Stimulated activated CD4-positive, alpha-beta T cell treated with anti-CD3 and anti-CD28 coated beads, TNF-alpha, amount 100 ng/mL, for 48 hours (primary cell): ENCODE measurements at regions not wholly inside any gene's neighbourhood (a gene's known extent, or its start where the extent isn't known, plus 50 kb on each side); places are given as distances from the start of the nearest gene placed in this dataset.
"Not testable (repeated sequence)": the region's sequence is repeated elsewhere in the genome, so short reads cannot be mapped to it uniquely, and the experiment has no call there.

Source experiments
- DNase-seq, 3 donors: peaks; one replicate each; pipeline ENCODE4 v3.0.0-alpha.2; 2020; ENCODE audit warnings: low read depth in 3 of 3

DNA sequence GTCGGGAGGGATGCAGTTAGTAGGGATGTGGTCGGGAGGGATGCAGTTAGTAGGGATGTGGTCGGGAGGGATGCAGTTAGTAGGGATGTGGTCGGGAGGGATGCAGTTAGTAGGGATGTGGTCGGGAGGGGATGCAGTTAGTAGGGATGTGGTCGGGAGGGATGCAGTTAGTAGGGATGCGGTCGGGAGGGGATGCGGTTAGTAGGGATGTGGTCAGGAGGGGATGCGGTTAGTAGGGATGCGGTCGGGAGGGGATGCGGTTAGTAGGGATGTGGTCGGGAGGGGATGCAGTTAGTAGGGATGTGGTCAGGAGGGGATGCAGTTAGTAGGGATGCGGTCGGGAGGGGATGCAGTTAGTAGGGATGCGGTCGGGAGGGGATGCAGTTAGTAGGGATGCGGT is 96.2 kb downstream of the BDH1 start:
- not testable (repeated sequence) for DNase-seq

DNA sequence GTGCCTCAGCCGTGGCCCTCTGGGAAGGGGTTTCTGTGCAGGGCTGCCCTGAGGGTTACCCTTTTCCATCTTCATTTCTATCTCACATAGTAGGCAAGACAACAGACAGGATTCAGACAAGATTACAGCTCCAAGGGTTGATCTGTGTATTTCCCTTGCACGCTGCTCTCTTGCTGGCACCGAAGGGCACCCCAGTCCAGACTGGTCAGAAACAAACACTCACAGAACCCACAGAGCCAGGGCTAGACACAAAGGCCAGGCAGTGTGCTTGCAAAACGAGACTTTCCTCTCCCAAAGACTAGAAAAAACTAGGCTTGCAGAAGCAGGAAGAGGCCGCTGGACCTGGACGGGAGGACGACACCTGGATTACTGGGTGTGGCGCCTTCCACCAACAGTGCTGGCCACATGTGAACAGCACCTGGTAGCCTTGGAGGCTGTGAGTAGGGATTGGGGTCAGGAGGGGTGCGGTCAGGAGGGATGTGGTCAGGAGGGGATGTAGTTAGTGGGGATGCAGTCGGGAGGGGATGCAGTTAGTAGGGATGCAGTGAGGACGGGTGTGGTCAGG is 96.8 kb downstream of the BDH1 start:
- no peak for DNase-seq

DNA sequence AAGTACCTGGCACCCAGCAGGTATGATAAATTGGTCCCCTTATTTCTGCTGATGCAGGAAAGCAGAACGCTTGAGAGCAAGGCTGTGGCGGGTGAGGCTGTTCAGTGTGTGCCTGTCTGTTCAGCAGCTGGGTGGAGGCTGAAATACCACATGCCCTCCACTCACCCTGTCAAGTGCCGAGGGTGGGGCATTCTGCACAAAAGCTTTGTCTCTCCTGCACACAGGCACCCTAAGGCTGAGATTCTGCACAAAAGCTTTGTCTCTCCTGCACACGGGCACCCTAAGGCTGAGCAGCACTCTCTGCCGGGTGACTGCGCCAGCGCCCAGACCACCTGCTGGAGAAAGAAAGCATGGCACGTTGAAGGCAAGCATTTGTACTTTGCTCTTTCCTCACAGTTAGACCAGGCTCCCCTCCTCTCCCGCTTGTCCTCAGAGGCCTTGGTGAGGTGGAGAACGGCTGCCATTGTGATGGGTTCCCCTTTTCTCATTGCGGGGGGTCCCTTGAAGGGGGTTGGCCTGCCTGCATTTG is 97.5 kb downstream of the BDH1 start:
- peak in 2 of 3 donors; percentile 22 to 24 for DNase-seq

DNA sequence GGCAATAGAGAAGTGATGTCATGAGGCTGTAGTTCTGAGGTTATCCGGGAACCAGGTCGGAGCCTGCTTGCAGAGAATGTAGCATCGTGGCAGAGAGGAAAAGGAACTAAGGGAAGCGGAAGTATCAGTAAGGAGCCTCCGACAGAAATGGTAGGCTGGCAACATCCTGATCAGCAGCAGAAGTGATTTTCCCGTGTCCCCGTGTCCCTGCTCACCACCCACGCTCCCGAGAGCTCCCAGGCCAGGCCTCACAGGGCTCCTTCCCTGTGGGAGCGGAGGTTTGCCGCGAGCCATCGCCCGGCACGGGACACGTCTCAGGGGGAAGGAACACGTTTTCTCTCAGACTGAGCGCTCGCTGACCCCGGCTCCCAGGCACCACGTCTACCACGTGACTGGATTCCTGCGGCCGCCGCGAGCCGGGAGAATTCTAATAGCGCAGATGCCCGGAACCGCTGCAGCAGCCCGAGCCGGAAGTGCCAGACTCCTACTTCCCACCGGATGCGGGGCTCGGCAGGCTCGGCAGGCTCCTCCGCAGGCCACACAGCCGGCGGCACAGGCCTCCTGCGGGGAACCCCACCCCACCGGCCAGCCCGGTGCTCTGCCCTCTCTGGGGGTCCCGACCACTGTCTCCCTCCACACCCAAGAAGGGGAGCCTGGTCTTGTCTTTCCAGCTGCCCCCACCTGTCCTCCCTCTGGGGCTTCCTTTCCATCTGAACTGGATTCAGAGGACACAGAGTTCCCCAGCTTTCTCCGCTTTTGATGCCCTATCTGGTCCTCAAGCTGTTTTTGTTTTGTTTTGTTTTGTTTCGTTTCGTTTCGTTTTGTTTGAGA is 99.3 kb downstream of the BDH1 start:
- peak; percentile 26 to 42 (median 29) for DNase-seq

DNA sequence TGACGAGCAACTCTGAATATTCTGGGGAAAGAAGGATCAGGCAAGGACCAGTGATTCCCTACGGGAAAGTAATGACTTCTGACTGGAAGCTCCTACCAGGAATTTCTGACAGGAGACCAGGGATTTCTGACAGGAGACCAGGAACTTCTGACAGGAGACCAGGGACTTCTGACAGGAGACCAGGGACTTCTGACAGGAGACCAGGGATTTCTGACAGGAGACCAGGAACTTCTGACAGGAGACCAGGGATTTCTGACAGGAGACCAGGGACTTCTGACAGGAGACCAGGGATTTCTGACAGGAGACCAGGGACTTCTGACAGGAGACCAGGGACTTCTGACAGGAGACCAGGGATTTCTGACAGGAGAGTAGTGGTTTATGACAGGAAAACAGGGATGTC is 100.9 kb downstream of the BDH1 start:
- DNase-seq, result not testable (repeated sequence)

DNA sequence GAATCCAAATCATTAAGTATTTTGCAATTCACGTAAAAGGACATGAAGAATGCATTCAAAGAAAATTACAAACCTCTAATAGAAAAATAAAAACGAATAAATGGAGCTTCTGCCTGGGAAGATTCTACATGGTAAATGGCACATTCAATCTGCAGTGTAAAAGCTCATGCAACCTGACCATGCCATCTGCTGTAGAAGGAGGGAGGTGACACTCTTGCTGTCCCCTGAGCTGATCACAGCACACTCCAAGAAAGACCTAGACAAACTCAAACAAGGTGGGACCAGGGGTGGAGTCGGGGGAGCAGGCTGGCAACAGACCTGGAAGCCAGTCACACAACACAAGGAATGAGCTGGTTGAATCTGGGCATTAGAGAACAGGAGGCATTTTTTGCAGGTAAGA is 101.8 kb downstream of the BDH1 start:
- DNase-seq, result no peak

DNA sequence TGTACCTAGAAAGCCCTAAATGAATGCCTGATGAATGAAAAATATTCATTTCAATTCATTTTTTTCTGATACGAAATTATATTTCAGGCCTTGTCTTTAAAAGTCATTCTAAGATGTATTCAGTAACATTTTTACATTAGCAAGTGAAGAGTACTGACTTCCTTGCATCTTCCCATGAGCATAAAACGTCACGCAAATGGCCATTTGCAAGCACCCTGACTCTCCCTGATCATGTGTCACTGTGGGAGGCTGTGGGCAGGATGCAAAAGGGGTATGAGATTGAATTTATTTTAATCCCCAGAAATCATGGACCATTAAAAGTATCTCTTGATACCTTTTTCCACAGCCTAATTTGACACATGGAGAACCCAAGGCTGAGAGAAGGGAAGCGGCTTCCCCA is 105.0 kb downstream of the BDH1 start:
- no peak for DNase-seq

DNA sequence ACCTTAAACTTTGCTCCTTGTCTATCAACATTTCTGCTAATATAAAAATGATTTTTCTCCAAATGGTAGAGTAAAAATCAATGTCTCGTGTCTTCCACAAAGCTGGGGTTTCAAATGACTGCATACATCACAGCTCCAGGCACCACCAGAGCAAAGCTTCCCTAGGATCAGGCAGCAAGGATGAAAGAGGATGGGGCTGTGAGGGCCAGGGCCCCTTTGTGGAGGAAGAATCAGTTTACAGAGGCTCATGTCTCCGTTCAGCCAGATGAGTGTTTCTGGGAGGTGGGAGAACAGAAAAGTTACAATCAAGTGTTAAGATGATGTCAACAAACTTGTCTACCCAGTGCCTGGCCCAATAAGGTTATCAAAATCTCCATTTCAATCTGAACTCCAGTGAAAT is 105.5 kb downstream of the BDH1 start:
- DNase-seq, result no peak

DNA sequence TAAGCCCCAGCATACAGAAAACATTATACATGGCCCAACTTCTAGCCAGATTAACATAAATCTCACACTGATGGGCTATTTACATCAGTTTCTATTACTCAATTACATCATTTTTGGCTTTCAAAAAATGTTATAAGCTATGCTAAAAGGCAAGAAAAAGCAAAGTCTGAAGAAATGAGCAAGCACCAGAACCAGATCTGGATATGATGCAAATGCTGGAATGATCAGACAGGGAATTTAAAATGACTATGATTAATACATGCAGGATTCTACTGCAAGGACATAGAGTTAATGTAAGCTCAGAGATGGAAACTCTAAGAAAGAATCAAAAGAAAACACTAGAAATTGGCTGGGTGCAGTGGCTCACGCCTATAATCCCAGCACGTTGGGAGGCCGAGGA is 106.6 kb downstream of the BDH1 start:
- not testable (repeated sequence) for DNase-seq

DNA sequence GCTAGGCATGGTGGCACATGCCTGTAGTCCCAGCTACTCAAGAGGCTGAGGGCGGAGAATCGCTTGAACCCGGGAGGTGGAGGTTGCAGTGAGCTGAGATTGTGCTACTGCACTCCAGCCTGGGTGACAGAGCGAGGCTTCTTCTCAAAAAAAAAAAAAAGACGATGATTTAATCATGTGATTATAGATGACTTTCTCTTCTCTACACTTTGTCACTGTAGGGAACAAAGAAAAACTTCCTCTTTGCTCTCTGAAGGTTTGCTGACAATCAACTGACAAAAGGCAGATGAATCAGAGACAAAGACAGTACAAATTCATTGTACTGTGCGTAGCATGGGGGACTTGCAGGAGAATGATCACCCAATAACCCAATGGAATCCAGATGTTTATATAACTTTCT is 108.0 kb downstream of the BDH1 start:
- not testable (repeated sequence) for DNase-seq

DNA sequence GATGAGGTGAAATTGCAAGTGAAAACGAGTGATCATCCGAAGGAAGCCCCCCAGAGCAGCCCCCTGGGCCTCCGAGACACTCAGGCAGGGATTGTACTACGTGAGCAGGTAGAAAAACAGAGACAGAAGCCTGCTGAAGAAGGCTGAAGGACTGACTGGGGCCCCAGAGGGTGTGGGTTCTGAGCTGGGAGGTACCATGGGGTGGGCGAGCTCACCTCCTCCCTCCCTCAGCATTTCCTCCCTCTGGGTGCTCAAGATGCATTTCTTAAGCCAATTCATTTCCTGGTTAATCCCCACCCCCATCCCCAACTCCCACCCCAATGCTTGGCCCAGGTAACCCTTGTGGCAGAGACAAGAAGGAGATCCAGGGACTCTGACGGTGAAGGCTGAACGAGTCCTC is 108.7 kb downstream of the BDH1 start:
- DNase-seq, result no peak

DNA sequence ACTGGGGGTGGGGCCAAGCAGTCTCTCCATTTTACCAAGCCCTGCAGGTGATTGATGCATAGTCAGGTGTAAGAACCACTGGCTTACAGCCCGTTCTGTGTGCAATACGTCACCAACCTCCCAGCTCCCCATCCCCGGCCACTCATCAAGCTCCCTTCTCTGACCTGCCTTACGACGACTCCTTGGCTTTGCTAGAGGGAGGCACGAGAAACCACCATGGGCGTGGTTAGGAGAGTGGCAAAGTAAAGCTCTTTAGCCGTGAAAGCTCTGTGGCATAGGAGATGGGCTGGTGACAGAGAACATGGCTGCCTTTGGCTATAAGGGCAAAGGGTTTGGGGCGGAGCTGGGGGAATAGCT is 109.1 kb downstream of the BDH1 start:
- no peak for DNase-seq

DNA sequence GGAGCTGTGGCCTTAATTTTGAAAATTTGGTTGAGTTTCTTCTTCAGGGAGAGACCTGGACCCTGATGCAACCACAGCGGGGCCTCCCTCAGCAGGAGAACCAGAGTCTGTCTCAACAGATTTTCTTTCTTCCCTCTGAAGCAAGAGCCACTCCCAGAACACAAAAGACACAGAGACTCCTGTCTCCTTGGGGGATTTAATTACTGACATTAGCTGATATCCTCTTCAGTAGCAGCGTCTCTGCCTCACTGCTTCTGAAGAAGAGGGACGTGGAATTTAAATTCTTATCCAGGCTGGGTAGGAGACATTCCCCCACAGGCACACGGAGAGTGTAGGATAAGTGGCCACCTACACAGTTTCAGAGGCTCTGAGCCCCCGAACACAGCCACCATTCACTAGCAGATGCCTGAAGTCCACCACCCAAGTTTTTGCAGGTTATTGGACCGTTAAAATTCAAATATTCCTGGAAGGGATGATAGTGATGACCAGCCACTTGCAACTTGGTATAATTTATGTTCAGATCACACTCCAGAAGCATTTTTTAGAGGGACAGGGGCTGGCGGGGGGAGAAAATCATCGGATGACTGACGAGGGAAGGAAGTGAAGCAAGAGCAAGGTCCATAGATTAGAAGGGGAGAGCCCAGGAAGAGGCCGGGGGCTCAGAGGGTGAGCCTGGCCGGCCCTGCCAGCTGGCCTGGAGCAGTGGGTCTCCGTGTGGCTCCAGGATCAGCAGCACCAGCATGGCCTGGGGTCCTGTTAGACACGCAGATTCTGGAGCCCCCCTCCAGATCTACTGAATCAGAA is 109.7 kb downstream of the BDH1 start:
- DNase-seq, result no peak

DNA sequence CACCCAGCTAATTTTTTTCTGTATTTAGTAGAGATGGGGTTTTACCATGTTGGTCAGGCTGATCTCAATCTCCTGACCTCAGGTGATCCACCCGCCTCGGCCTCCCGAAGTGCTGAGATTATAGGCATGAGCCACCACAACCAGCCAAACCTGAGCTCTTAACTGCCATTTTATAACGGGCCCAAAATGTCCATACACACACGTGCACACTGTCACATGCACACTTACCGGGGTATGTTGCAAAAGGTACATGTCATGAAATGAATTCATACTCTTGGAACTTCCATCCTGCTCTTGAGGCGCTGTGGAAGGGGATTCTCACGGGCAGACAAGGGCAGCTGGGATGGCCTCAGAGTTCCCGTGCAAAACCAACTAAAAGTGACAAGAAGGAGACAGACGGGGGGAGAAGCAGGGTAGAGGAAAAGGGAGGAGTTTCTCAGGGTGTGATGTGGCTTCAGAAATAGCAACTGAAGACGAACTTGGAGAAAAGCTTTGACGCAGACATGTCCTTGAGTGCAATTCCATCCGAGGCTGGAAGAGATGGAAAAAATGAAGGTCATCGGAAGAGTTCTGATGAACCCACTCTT is 110.9 kb downstream of the BDH1 start:
- DNase-seq, result no peak

DNA sequence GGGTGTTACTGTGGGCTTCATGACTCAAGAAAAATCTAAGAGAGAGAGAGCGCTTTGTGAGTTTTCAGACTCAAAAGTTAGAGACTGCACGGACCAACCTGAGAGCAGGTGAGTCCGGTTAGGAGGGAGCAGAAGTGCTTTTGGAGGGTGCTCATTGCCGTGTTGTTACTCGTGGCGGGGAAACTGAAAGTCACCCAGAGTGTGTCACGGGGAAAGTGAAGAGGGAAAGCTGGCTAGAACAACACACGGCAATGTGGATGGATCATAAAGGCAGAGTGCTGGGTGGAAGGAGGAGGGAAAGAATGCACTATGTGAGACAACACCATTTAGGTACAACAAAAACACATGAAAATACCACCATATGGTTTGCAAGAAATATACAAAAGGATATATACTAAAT is 112.3 kb downstream of the BDH1 start:
- no peak for DNase-seq

DNA sequence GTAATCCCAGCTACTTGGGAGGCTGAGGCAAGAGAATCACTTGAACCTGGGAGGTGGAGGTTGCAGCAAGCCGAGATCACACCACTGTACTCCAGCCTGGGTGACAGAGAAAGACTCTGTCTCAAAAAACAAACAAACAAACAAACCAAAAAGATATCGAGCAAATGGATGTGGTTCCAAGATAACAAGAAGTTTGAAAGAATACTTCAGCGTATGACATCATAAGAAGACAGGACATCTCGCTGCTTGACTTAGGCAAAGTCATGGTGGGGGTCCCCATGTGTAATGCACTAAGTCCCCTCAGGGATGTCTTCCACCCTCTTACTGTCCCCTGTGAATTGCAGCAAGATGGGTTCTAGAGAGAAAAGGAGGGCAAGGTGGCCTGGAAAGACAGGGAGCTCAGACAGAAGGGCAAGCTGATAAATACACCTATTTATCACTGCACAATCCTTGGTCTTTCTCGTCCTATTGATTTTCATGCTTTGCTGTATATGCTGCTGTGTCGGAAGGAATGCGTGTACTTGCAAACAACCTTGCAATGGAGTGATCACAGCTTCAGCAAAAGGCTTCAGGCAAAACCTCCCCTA is 115.0 kb downstream of the BDH1 start:
- DNase-seq, result no peak

DNA sequence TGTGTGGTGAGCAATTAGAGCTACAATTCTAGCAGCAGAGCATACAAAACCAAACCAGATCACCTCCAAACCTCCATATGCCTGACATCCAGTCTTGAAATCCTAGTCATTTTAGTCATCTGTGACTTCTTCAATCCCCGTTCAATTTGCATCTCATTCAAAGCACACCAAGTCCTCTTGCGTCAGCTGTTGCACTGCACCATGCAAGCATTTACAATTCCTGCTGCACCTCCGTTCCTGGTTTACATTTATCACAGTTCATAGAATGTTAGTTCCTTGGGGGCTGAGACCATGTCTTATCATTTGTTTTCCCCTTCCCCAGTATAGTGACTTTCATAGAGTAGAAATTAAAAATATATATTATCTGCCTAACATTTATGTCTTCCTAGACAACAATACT is 116.9 kb downstream of the BDH1 start:
- no peak for DNase-seq

DNA sequence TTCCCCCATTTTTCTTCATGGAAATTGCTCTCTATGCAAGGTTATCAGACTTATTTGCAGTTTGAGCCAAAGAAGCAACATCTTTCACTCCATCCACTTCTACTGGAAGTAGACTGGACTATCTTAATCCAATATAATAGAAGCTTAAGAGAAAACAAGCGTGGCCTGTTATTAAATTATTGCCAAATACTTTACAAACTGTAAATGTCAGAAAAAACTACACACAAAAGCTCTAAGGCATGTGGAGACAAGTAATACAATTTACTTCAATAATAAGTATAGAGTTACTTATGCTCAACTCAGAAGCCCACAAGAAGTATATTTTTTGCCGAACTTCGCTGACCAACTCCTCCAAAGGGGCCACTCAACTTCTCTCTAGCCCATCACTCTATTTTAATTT is 120.3 kb downstream of the BDH1 start:
- DNase-seq, result no peak

DNA sequence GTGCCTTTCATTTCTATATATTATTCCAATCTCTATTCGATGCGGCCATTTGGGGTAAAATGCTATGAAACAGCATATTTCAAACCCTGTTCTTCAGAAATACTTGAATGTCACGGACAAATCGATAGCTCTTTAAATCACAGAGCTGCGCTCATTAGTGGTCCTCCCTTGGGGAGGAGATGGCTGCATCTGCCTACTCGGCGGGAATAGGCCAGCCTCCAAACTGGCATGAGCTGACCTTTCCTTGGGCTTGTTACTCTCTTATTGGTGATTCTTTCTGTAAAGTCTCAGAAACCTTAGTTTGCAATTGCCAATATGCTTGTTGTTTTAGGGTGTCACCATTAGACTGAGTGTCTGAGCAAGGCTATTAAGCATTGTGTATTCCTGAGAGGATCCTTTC is 120.9 kb downstream of the BDH1 start:
- no peak for DNase-seq

DNA sequence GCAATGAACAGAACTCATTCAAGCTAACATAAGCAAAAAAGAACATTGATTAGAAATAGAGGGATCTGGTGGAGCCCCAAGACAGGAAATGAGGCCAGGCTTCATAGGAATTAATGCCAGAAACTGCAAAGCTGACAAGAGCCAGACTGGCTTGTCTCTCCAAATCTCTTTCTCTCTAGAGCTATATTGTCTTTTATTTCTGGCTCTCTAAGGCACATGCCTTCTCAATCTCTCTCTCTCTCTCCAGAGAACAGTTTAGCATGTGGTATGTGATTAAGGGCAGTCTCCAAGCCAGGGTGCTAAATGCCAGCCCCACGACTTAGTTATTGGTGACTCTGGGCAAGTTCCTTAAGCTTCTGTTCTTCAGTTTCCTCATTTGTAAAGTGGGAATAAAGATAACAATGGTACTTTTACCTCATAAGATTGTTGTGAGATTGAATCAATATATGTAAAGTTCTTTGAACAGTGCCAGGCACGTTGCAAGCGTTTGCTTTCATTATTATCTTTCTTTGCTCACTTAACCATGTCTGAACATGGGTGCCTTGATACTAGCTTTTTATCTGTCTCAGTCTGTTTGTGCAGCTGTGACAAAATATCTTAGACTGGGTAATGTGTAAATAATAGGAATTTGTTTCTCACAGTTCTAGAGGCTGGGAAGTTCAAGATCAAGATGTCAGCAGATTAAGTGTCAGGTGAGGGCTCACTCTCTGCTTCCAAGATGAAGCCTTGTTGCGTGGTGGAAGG is 123.2 kb downstream of the BDH1 start:
- no peak for DNase-seq

DNA sequence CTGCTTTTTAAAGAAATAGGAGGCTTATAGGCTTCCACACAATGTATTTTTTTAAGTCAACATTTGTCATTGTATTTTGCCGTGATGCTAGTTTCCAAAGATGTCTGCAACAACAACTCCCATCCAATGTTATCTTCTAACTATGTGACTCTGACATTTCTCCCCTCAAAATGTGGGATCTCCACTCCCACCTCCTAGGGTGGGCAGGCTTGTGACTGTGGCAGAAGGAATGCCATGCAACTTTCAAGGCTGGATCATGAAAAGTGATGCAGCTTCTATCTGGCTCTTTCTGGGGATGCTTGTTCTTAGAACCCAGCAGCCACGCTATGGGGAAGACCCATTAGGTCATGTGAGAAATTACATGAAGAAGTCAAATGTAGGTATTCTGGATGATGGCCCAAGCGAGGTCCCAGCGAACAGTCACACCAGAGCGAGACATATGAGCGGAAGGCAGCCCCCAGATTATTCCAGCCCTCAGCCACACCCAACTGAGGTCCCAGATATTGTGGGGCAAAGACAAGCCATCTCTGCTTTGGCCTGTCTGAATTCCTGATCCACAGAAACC is 124.3 kb downstream of the BDH1 start:
- DNase-seq, result no peak
